22Rv1 (cell line): ENCODE measurements at regions not wholly inside any gene's neighbourhood (a gene's known extent, or its start where the extent isn't known, plus 50 kb on each side); places are given as distances from the start of the nearest gene placed in this dataset.

ENCODE experiments used
- H3K27ac ChIP-seq: fragments of 450-650 bp; 2 replicates; pipeline ENCODE4 v1.5.1; 2017
- ZFX ChIP-seq: fragments of 450-650 bp; IDR thresholded peaks from 2 replicates; pipeline ENCODE4 v1.6.1; 2017; ENCODE audit warnings: antibody characterized with exemption, borderline replicate concordance
- TF ChIP-seq, protein P1 (sequence below): fragments of 450-650 bp; IDR thresholded peaks from 2 replicates; pipeline ENCODE4 v1.5.1; 2017; ENCODE audit warnings: mild to moderate bottlenecking

DNA sequence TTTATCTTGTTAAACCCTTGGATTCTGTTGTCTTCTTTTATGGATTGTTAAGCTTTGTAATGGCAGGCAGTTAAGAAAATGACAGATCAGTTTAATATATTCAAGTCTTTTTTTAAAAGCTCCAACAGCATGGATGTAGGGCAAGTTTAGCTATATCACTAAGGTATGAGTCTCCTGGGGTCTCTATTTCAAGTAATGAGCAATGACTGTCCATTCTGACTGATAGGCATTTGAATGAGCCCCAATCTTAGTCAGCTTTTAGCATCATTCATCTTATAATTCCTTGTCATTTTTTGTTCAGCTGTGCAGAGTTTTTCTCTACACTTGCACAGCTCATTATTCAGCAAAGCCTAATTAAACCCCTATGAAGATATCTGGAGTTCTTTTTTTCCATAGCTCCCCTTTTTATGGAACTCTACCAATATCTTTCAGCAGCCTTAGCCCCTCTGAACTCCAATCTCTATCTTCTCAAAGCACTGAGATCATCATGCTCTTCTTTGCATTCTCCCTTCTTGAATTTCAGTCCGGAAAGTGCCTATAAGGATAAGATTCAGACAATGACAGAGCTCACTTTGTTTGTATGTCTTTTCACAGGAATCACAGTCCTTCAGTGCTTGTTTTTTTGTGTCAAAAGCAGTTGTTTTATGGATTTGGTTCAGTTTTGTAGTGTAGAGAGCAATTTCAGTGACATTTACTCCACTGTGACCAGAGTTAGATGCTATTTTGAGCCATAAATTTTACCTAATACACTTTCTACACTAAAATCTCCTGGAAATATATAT lies 97.2 kb upstream of the DOK5 start:
- TF ChIP-seq, protein P1, sequence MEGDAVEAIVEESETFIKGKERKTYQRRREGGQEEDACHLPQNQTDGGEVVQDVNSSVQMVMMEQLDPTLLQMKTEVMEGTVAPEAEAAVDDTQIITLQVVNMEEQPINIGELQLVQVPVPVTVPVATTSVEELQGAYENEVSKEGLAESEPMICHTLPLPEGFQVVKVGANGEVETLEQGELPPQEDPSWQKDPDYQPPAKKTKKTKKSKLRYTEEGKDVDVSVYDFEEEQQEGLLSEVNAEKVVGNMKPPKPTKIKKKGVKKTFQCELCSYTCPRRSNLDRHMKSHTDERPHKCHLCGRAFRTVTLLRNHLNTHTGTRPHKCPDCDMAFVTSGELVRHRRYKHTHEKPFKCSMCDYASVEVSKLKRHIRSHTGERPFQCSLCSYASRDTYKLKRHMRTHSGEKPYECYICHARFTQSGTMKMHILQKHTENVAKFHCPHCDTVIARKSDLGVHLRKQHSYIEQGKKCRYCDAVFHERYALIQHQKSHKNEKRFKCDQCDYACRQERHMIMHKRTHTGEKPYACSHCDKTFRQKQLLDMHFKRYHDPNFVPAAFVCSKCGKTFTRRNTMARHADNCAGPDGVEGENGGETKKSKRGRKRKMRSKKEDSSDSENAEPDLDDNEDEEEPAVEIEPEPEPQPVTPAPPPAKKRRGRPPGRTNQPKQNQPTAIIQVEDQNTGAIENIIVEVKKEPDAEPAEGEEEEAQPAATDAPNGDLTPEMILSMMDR = no peak
- TF ChIP-seq ZFX = no peak
- no peak overlapping the region for H3K27ac ChIP-seq

GRCh38 chr20:54379893-54380584 lies 95.4 kb upstream of the DOK5 start:
- TF ChIP-seq ZFX = no peak
- TF ChIP-seq, protein P1 = no peak
- no peak overlapping the region for H3K27ac ChIP-seq

DNA sequence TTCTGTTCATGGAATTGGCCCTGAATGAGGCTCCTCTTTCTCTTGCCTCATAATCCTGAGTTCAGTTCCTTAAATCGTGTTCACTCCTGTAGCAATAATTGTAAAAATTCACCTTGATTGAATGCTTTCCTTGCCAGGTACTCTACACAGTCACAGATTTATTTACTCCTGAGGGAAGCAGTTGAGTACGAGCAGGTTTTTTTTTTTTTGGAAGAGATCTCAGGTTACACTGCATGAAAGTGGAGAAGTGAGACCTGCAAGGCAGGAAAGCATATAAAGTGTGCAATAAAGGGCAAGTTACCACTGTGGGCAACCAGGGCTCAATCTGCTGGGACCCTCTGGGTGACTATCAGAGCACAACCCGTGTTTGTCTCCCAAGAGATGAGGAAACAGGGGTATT lies 93.0 kb upstream of the DOK5 start:
- no peak overlapping the region for H3K27ac ChIP-seq
- no peak for TF ChIP-seq ZFX
- TF ChIP-seq, protein P1 = no peak

DNA sequence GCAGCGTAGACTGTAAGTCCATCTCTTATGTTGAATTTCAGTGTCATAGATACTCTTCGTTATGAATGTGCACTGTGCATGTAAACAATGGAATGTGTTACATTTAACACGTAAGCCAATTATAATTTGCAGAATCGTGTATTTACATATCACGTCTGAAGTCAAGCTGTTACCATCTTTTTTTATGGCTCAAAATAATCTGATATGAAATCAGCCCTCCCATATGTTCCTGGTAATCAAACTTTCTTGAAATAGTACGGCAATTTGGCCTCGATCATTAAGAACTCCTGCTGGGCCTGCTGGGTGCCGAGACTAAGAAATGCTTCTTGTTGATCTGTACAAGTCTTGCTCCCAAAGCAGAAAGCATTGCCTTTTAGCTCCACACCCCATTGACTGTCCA lies 89.6 kb upstream of the DOK5 start:
- no peak overlapping the region for H3K27ac ChIP-seq

DNA sequence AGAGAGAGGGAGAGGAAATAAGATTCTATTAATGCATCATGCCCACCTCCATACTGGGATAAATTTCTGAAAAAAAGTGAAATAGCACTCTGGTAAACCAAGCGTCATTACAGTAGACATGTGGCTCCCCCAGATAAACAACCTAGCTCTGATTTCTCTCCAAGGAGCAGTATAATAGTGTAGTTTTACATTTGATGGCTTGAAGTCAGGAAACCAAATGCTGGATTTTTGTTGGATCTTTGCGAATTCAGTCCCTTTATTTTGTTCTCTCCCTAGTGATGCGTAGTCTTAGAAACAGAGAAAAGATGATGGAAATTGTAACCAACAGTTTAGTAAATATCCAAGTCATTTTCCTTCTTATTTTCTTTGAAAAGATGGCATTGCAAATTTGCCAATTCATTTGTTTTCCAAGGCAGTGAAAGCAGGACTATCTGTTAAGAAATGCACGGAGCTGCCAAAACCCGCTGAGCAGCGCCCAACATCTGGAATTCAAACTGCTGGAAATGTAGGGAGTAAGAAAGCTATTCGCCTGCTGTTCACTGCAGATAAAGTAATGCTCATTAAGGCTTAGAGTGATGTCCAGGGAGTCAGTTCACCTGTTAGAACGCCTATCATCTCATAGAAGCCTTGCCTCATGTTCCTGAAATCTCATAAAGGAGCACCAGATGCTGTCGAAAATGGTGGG lies 85.7 kb upstream of the DOK5 start:
- TF ChIP-seq, protein P1 = no peak
- TF ChIP-seq ZFX = no peak
- H3K27ac ChIP-seq = no peak overlapping the region

More for the DNA sequence above, 89.6 kb upstream of the DOK5 start:
- no peak for TF ChIP-seq ZFX
- TF ChIP-seq, protein P1 = no peak

- TF ChIP-seq, protein P1 = no peak
- no peak for TF ChIP-seq ZFX
- H3K27ac ChIP-seq = no peak overlapping the region
These were observed 77.9 kb upstream of the DOK5 start for GRCh38 chr20:54397292-54398140.
